PC-3 (cell line): ENCODE measurements at regions not wholly inside any gene's neighbourhood (a gene's known extent, or its start where the extent isn't known, plus 50 kb on each side); places are given as distances from the start of the nearest gene placed in this dataset.

Experiments used
- EZH2phosphoT487 ChIP-seq: fragments of 300-600 bp; sonication (generic); IDR thresholded peaks from 2 replicates; pipeline ENCODE4 v1.6.1; 2018; ENCODE audit warnings: mild to moderate bottlenecking, antibody characterized with exemption, low read length, borderline replicate concordance
- TF ChIP-seq, protein P1 (sequence below): fragments of 300-600 bp; sonication (generic); conservative IDR thresholded peaks from 2 replicates; pipeline ENCODE4 v1.5.1; 2017; ENCODE audit warnings: antibody characterized with exemption, low read depth, mild to moderate bottlenecking, low read length

- TF ChIP-seq, protein P1, sequence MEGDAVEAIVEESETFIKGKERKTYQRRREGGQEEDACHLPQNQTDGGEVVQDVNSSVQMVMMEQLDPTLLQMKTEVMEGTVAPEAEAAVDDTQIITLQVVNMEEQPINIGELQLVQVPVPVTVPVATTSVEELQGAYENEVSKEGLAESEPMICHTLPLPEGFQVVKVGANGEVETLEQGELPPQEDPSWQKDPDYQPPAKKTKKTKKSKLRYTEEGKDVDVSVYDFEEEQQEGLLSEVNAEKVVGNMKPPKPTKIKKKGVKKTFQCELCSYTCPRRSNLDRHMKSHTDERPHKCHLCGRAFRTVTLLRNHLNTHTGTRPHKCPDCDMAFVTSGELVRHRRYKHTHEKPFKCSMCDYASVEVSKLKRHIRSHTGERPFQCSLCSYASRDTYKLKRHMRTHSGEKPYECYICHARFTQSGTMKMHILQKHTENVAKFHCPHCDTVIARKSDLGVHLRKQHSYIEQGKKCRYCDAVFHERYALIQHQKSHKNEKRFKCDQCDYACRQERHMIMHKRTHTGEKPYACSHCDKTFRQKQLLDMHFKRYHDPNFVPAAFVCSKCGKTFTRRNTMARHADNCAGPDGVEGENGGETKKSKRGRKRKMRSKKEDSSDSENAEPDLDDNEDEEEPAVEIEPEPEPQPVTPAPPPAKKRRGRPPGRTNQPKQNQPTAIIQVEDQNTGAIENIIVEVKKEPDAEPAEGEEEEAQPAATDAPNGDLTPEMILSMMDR, result no peak
- no peak for TF ChIP-seq EZH2phosphoT487
These were observed 108.0 kb upstream of the USP38 start for GRCh38 chr4:143076723-143077122.
